ENCODE measurements at regions not wholly inside any gene's neighbourhood (a gene's known extent, or its start where the extent isn't known, plus 50 kb on each side); places are given as distances from the start of the nearest gene placed in this dataset.

GRCh38 chr4:180560896-180561295, 1682.3 kb upstream of the TENM3 start:
- TF ChIP-seq GATA1 (IDR thresholded peaks at IDR 0.05; ENCODE audit: low read depth, low read length) (no peak), POLR2A (IDR thresholded peaks at IDR 0.05; ENCODE audit: low read length) (no peak)
- DNase-seq, result no peak

GRCh38 chr4:180564026-180564425, 1679.2 kb upstream of the TENM3 start:
- no peak for TF ChIP-seq POLR2A (IDR thresholded peaks at IDR 0.05; ENCODE audit: low read length)
- no peak for TF ChIP-seq GATA1 (IDR thresholded peaks at IDR 0.05; ENCODE audit: low read depth, low read length)
- DNase-seq, result no peak

GRCh38 chr4:180564448-180564847, 1678.8 kb upstream of the TENM3 start:
- no peak for DNase-seq
- TF ChIP-seq POLR2A (IDR thresholded peaks at IDR 0.05; ENCODE audit: low read length) (no peak), GATA1 (IDR thresholded peaks at IDR 0.05; ENCODE audit: low read depth, low read length) (no peak)

GRCh38 chr4:180565856-180566431, 1677.3 kb upstream of the TENM3 start:
- no peak for TF ChIP-seq GATA1 (IDR thresholded peaks at IDR 0.05; ENCODE audit: low read depth, low read length)
- no peak for TF ChIP-seq POLR2A (IDR thresholded peaks at IDR 0.05; ENCODE audit: low read length)
- no peak for DNase-seq

- no peak for DNase-seq
- TF ChIP-seq POLR2A (IDR thresholded peaks at IDR 0.05; ENCODE audit: low read length) (no peak), GATA1 (IDR thresholded peaks at IDR 0.05; ENCODE audit: low read depth, low read length) (no peak)
Measured at GRCh38 chr4:180566492-180566891, 1676.7 kb upstream of the TENM3 start.

- TF ChIP-seq GATA1 (IDR thresholded peaks at IDR 0.05; ENCODE audit: low read depth, low read length), result no peak
- no peak for TF ChIP-seq POLR2A (IDR thresholded peaks at IDR 0.05; ENCODE audit: low read length)
- DNase-seq, result no peak
Measured at GRCh38 chr4:180567080-180567479, 1676.1 kb upstream of the TENM3 start.

- no peak for DNase-seq
- TF ChIP-seq GATA1 (IDR thresholded peaks at IDR 0.05; ENCODE audit: low read depth, low read length) (no peak), POLR2A (IDR thresholded peaks at IDR 0.05; ENCODE audit: low read length) (no peak)
Measured at GRCh38 chr4:180571516-180572055, 1671.6 kb upstream of the TENM3 start.

GRCh38 chr4:180578175-180578574, 1665.0 kb upstream of the TENM3 start:
- no peak for DNase-seq
- TF ChIP-seq GATA1 (IDR thresholded peaks at IDR 0.05; ENCODE audit: low read depth, low read length) (no peak), POLR2A (IDR thresholded peaks at IDR 0.05; ENCODE audit: low read length) (no peak)

GRCh38 chr4:180581061-180581460, 1662.1 kb upstream of the TENM3 start:
- no peak for DNase-seq
- TF ChIP-seq POLR2A (IDR thresholded peaks at IDR 0.05; ENCODE audit: low read length) (no peak), GATA1 (IDR thresholded peaks at IDR 0.05; ENCODE audit: low read depth, low read length) (no peak)

- DNase-seq, result no peak
Measured at GRCh38 chr4:180587379-180587778, 1655.8 kb upstream of the TENM3 start.

GRCh38 chr4:180589575-180589974, 1653.6 kb upstream of the TENM3 start:
- no peak for DNase-seq
- TF ChIP-seq GATA1 (IDR thresholded peaks at IDR 0.05; ENCODE audit: low read depth, low read length) (no peak), POLR2A (IDR thresholded peaks at IDR 0.05; ENCODE audit: low read length) (no peak)

More at GRCh38 chr4:180587379-180587778, 1655.8 kb upstream of the TENM3 start:
- TF ChIP-seq GATA1 (IDR thresholded peaks at IDR 0.05; ENCODE audit: low read depth, low read length) (no peak), POLR2A (IDR thresholded peaks at IDR 0.05; ENCODE audit: low read length) (no peak)

GRCh38 chr4:180596888-180597483, 1646.2 kb upstream of the TENM3 start:
- TF ChIP-seq POLR2A (IDR thresholded peaks at IDR 0.05; ENCODE audit: low read length) (no peak), GATA1 (IDR thresholded peaks at IDR 0.05; ENCODE audit: low read depth, low read length) (no peak)

GRCh38 chr4:180598281-180598680, 1644.9 kb upstream of the TENM3 start:
- TF ChIP-seq POLR2A (IDR thresholded peaks at IDR 0.05; ENCODE audit: low read length), result no peak
- TF ChIP-seq GATA1 (IDR thresholded peaks at IDR 0.05; ENCODE audit: low read depth, low read length), result no peak
- no peak for DNase-seq

More at GRCh38 chr4:180596888-180597483, 1646.2 kb upstream of the TENM3 start:
- DNase-seq, result no peak

GRCh38 chr4:180603791-180604190, 1639.4 kb upstream of the TENM3 start:
- DNase-seq, result no peak
- no peak for TF ChIP-seq POLR2A (IDR thresholded peaks at IDR 0.05; ENCODE audit: low read length)
- no peak for TF ChIP-seq GATA1 (IDR thresholded peaks at IDR 0.05; ENCODE audit: low read depth, low read length)

GRCh38 chr4:180610324-180610723, 1632.9 kb upstream of the TENM3 start:
- DNase-seq, result no peak
- TF ChIP-seq POLR2A (IDR thresholded peaks at IDR 0.05; ENCODE audit: low read length), result no peak

Measured in erythroblast (primary cell).